IPS-18c (cell line): ENCODE measurements at regions not wholly inside any gene's neighbourhood (a gene's known extent, or its start where the extent isn't known, plus 50 kb on each side); places are given as distances from the start of the nearest gene placed in this dataset.

Experiments
- H3K4me3 ChIP-seq: 2 replicates; pipeline ENCODE4 v1.7.0; 2013; ENCODE audit warnings: low read depth, mild to moderate bottlenecking, low read length, moderate library complexity; ENCODE audit not compliant: insufficient read depth
- H3K9me3 ChIP-seq: one replicate; pipeline ENCODE4 v1.6.1; 2013; ENCODE audit warnings: mild to moderate bottlenecking, low read length, moderate library complexity; ENCODE audit not compliant: control insufficient read depth, insufficient read depth

DNA sequence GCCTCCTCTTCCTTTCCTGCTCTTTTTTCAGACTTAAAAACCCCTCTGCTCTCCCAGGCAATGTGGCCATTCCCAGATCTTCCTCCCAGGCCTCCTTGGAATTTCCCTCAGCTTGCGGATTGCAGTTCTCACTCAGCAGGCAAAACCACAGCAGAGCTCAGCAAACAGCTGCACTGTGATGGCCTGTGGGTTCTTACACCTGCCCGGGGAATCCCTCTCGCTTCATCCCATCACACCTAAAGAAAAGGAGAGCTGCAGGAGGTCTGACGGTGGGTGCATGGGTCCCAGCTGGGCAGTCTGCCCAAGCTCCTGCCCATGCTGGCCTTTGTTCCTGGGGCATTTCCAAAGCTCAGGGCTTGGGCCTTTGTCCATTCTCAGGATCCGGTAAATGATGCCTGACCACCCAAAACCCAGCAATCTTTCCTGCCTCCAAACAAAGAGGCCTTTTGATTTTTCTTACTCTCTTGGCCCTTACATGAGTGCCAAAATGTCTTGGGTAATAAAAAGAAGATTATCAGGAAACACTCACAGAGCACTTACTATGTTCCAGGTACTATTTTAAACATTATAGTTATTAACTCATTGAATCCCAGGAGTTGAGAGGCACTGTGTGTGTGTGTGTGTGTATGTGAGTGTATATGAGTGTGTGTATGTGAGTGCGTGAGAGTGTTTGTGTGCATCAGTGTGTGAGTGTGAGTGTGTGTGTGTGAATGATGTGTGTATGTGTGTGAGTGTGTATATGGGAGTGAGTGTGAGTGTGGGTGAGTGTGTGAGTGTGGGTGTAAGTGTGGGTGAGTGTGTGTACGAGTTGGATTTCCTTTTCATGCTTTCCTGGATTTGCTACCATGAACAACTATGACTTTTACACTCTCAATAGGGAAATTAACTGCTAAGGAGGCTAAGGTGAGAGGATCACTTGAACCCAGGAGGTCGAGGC lies 64.5 kb upstream of the PODXL start:
- Histone ChIP-seq H3K4me3 (no peak overlapping the region), H3K9me3 (no peaks in the 10 kb centered on the region)

DNA sequence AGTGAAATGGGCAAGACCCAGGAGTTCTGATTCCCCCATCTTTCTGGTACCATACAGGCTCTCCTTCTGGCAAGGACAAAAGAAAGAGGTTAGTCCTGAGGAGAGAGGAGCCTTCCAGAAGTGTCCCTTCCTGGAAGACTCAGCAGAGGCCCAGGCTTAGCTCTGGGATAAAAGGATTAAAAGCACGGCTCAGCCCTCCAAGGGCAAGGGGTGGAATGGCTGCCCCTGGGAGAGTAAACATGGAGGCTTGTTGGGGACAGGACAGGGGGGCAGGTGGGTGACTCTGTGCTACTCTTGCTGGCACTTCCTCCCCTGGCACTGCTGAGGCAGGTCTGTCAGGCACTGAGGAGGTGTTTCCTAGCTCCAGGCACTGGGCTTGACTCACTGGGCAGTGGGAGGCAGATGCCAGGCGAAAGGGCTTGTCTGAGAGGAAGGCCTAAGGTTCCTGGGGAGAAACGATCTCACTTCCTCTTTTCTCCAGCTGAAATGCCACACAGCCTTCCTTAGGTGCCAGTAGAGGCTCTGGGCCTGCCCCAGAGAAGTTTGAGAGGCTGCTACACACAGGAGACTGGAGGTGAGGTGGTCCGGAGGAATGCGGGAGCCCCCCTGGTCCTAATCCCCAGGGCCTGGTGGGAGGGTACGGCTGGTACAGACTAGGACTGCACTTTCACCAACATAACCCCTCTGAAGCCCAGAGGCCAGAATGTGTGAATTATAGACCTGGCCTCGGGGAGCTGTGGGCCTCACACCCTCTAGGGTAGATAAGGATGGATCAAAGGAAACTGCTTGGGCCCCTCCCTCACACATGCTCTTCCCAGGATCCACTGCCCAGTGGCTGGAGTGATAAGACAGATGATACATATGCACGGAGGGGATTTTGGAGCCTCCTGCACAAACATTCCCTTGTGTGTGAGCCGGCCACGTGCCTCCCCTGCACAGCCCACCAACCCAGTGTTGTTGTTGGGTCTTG lies 63.2 kb upstream of the PODXL start:
- H3K4me3 ChIP-seq: no peak overlapping the region
- H3K9me3 ChIP-seq: no peaks in the 10 kb centered on the region

DNA sequence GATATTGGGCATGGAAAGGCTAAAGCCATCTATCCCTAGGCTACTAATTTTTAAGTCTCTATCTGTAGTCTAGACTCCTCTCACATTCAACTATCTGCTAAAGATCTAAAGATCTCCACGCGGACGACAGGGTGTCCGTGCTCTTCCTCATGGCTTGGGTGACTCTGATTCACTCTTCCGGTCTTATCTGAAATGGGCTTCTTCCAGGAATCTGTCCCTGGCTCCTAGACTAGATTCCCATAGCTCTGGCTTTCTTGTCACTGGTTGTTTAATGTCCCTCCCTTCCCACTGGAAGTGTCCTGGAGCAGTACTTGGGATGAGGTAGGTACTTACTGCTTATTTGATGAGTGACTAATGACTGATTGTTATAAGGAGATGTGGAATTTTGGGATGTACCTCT lies 62.0 kb upstream of the PODXL start:
- Histone ChIP-seq H3K4me3 (no peak overlapping the region), H3K9me3 (no peaks in the 10 kb centered on the region)

DNA sequence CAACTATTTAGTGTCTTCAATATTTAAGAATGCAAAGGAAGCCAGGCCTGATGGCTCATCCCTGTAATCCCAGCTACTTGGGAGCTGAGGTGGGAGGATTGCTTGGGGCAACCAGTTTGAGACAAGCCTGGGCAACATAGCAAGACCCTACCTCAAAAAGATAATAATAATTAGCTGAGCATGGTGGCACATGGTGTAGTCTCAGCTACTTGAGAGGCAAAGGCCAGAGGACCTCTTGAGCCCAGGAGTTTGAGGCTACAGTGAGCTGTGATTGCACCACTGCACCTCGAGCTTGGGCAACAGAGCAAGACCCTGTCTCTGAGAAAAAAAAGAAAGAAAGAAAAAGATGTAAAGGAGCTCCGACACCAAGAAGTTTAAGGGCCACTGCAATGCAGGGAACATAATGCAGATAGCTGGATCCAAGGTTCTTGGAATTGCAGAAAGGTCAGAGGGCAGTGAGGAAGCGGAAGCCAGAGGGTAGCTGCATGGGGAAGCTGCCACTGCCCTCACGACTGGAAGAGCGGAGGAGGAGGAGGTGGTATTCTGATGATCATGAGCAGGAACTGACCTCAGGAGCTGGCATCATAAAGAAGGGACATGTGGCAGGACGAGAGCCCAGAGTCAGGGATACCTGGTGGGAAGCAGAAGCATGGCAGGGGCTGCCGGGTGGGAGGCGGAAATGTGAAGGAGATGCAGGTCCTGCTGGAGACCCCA lies 60.2 kb upstream of the PODXL start:
- Histone ChIP-seq H3K9me3 (no peaks in the 10 kb centered on the region), H3K4me3 (no peak overlapping the region)

DNA sequence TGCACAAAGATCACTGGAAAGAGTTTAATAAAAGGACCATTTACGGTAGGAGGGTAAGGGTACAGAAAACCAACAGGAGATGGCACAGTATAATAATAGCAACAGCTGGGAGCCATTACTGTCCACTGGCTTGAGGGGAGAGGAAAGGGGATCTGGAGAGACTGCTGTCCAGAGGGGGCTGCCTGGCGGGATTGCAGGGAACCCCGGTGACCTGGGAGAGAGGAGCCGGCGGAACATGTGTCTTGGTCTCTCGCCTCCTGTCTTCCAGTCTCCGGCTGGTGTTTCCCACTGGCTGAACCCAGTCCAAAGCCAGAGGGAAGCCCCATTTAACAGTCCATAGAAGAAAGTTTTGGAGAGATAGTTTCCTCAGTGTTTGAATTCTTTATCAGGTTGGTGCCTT lies 57.5 kb upstream of the PODXL start:
- no peaks in the 10 kb centered on the region for H3K9me3 ChIP-seq
- H3K4me3 ChIP-seq: no peak overlapping the region

DNA sequence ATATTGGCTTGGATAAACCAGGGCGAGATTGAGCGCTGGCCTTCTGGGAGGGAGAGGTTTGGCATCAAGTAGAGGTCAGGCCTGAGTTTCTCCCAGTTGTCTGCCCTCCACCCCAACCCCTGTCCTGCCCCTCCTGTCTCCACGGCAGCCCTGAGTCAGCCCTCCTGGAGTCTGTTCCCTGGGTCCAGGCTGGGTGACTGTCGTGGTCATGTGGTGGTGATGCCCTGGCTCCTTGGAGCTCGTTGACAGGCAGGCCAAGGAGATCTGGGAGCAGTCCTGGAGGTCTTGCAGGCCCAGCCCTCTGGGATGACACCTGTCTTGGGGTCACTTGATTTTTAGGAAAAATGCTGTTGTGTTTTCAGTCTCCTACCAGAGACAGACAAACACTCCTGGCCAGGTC lies 53.6 kb upstream of the PODXL start:
- Histone ChIP-seq H3K9me3 (no peaks in the 10 kb centered on the region), H3K4me3 (no peak overlapping the region)

DNA sequence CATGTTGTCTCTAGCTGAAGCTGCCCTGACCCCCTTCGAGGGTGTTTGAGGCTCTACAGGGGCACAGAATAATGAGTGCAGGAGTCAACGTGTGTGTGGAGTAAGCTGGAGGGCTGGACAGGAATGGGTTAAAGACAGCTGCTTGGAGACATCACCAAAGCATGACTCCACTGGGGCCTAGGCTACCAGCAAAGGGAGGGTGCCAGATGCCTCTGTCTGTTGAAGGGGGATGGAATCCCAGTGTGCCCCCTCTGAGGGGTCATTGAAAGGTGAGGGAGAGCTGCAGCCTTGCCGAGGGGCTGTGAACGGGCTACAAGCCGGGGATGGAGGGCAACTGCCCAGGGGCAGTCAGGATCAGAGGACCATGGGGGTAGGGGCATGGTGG lies 51.7 kb upstream of the PODXL start:
- H3K4me3 ChIP-seq: no peak overlapping the region
- H3K9me3 ChIP-seq: no peaks in the 10 kb centered on the region

DNA sequence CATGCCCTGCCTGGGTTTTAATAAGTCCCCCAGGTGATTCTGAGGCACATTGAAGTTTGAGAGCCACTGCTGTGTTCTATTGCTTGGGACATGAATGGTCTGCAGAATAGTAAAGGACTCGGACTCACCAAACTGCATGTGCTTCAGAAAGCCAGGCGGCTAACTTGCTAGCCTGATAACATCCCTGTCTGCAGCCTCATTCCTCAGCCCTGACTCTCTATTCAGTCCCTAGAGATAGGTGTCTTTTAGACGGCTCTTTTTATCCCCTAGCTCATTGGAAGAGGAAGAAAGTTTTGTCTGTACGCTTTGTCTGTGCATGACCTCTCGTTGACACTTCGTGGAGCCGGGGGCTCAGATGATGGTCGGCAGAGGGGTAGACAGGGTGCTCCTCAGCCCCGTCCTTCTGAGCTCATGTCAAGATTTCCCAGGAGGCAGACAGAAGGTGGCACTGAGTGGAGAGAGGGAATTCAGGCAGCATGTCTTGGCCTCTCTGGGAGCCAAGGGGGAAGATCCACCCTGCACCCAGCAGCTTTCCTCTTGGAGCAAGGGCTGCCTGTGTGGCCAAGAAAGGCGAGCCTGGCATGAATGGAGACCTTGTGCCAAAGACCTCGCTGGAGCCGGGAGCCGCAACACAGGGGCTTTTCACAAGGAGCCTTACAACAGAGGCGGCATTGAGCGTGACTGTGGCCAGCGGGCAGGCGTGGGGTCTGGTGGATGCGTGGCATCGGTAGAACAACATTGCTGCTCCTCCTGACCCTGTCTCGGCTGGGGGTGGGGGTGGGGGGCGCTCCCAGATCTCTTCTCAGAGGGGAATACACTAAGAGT lies 51.1 kb upstream of the PODXL start:
- H3K9me3 ChIP-seq: no peaks in the 10 kb centered on the region
- no peak overlapping the region for H3K4me3 ChIP-seq

DNA sequence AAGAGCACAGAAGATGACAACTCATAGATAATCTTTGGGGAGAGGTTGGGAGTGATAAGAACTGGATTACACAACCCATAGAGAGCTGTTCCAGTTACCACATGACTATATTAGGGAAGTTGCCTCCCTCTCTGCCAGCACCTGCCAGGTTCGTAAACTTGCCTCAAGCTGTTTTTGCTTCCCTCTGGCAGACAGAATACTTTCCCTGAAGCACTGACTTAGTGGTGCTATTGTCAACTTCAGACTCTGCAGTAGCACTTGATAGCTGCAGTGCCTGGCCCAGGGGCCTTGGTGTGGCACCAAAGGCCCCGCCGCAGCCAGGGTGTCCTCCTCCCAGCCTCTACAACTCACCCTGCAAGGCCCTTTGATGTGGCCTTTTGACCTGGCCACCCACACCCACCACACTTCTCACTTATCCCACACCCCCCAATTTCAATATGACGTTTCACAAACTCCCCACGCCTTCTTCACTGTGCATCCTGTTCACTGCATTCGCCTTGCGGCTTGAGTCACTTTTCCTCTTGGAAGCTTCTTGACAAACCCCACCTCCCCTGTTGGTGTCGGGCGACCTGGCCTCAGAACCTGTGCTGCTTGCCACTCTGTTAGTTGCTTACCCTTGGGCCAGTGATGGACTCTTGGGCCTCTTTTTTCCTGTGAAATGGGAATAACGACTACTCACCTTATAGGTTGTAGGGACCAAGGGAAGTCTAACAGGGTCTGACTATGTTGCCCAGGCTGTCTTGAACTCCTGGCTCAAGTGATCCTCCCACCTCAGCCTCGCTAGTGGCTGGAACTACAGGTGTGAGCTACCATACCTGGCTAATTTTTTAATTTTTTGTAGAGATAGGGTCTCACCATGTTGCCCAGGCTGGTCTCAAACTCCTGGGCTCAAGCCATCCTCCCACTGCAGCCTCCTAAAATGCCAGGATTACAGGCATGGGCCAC lies 50.2 kb upstream of the PODXL start:
- H3K9me3 ChIP-seq: no peaks in the 10 kb centered on the region
- no peak overlapping the region for H3K4me3 ChIP-seq
